NOMO-1 treated with dmso at 0.1 percent for 144 hours (cell line): ENCODE measurements at regions not wholly inside any gene's neighbourhood (a gene's known extent, or its start where the extent isn't known, plus 50 kb on each side); places are given as distances from the start of the nearest gene placed in this dataset.

Source experiments
- DNase-seq: peaks from one replicate; lab custom pipeline; 2025; ENCODE audit not compliant: unreplicated experiment; lab: John Stamatoyannopoulos, UW

GRCh38 chr5:168006456-168007130 is 284.9 kb upstream of the WWC1 start:
- DNase-seq = no peak

GRCh38 chr5:168007286-168007685 is 284.2 kb upstream of the WWC1 start:
- no peak for DNase-seq

- no peak for DNase-seq
Observed at GRCh38 chr5:168008555-168008954, 282.9 kb upstream of the WWC1 start.

- no peak for DNase-seq
Observed at GRCh38 chr5:168011096-168011495, 280.3 kb upstream of the WWC1 start.

- DNase-seq = no peak
Observed at GRCh38 chr5:168012006-168012405, 279.4 kb upstream of the WWC1 start.

- no peak for DNase-seq
Observed at GRCh38 chr5:168013546-168013945, 277.9 kb upstream of the WWC1 start.

- no peak for DNase-seq
Observed at GRCh38 chr5:168014433-168015123, 276.9 kb upstream of the WWC1 start.

- DNase-seq = no peak
Observed at GRCh38 chr5:168015506-168015905, 275.9 kb upstream of the WWC1 start.

- no peak for DNase-seq
Observed at GRCh38 chr5:168017313-168017712, 274.1 kb upstream of the WWC1 start.

- DNase-seq = no peak
Observed at GRCh38 chr5:168019143-168019542, 272.3 kb upstream of the WWC1 start.

GRCh38 chr5:168020542-168021294 is 270.7 kb upstream of the WWC1 start:
- DNase-seq = no peak

- no peak for DNase-seq
Observed at GRCh38 chr5:168022446-168023169, 268.8 kb upstream of the WWC1 start.

- DNase-seq = no peak
Observed at GRCh38 chr5:168023191-168023590, 268.3 kb upstream of the WWC1 start.

- no peak for DNase-seq
Observed at GRCh38 chr5:168024306-168024705, 267.1 kb upstream of the WWC1 start.

- no peak for DNase-seq
Observed at GRCh38 chr5:168027007-168027406, 264.4 kb upstream of the WWC1 start.

GRCh38 chr5:168030912-168031311 is 260.5 kb upstream of the WWC1 start:
- DNase-seq = no peak

GRCh38 chr5:168031614-168032013 is 259.8 kb upstream of the WWC1 start:
- DNase-seq = no peak

GRCh38 chr5:168039039-168039438 is 252.4 kb upstream of the WWC1 start:
- DNase-seq = no peak

GRCh38 chr5:168039566-168040248 is 251.7 kb upstream of the WWC1 start:
- no peak for DNase-seq

- no peak for DNase-seq
Observed at GRCh38 chr5:168041583-168041982, 249.9 kb upstream of the WWC1 start.
